WTC11 (cell line): ENCODE measurements at regions not wholly inside any gene's neighbourhood (a gene's known extent, or its start where the extent isn't known, plus 50 kb on each side); places are given as distances from the start of the nearest gene placed in this dataset.

ENCODE experiments used
- ATAC-seq: fragments of 200-7000 bp; cut with Tn5 transposase; 2 replicates; pipeline ENCODE4 v1.10.0; 2021; ENCODE audit warnings: mild to moderate bottlenecking, moderate library complexity
- CTCF ChIA-PET: fragments of 300-600 bp; sonication (Branson Sonifier 250); formaldehyde crosslinking; loops from one replicate; lab custom pipeline; 2021; ENCODE audit warnings: antibody characterized with exemption; lab: Charles Lee
- POLR2A ChIA-PET: fragments of 350-600 bp; sonication (Branson Sonifier 250); formaldehyde crosslinking; loops from one replicate; lab custom pipeline; 2021; ENCODE audit warnings: antibody characterized with exemption; lab: Charles Lee
- DNase-seq: peaks from one replicate; pipeline ENCODE4 v3.0.0; 2021; ENCODE audit warnings: low spot score
- H3K27ac Mint-ChIP-seq: 2 replicates; pipeline ENCODE4 v1.8.0; 2021; ENCODE audit warnings: mixed read lengths
- H3K27me3 Mint-ChIP-seq: 2 replicates; pipeline ENCODE4 v1.8.0; 2021; ENCODE audit warnings: low read depth, mild to moderate bottlenecking, moderate library complexity, mixed read lengths
- H3K36me3 Mint-ChIP-seq: 2 replicates; pipeline ENCODE4 v1.8.0; 2021; ENCODE audit warnings: mixed read lengths
- H3K4me1 Mint-ChIP-seq: 2 replicates; pipeline ENCODE4 v1.8.0; 2022; ENCODE audit warnings: mixed read lengths
- H3K4me3 Mint-ChIP-seq: 2 replicates; pipeline ENCODE4 v1.8.0; 2021; ENCODE audit warnings: mild to moderate bottlenecking, moderate library complexity, mixed read lengths
- H3K9me3 Mint-ChIP-seq: 2 replicates; pipeline ENCODE4 v1.8.0; 2021; ENCODE audit warnings: mixed read lengths
- ATF1 ChIP-seq: sonication (generic); formaldehyde crosslinking; IDR thresholded peaks from 2 replicates; pipeline ENCODE4 v1.8.1; 2023; ENCODE audit warnings: mild to moderate bottlenecking, moderate library complexity, missing genetic modification reagents
- FOXK1 ChIP-seq: sonication (generic); formaldehyde crosslinking; IDR thresholded peaks from 2 replicates; pipeline ENCODE4 v1.8.0; 2022; ENCODE audit warnings: mild to moderate bottlenecking, moderate library complexity, missing genetic modification reagents
- FOXP1 ChIP-seq: sonication (generic); formaldehyde crosslinking; IDR thresholded peaks from 2 replicates; pipeline ENCODE4 v1.8.0; 2022; ENCODE audit warnings: missing genetic modification reagents, mild to moderate bottlenecking, moderate library complexity, borderline replicate concordance
- GTF2I ChIP-seq: fragments of 250-450 bp; sonication (Bioruptor Pico); conservative IDR thresholded peaks from 2 replicates; pipeline ENCODE4 v1.4.0; 2021; ENCODE audit warnings: mild to moderate bottlenecking
- HMGA2 ChIP-seq: fragments of 250-450 bp; sonication (Bioruptor Pico); IDR thresholded peaks from 2 replicates; pipeline ENCODE4 v1.4.0; 2021; ENCODE audit warnings: mild to moderate bottlenecking, moderate library complexity
- KAT7 ChIP-seq: sonication (generic); formaldehyde crosslinking; IDR thresholded peaks from 2 replicates; pipeline ENCODE4 v1.8.1; 2023; ENCODE audit warnings: missing genetic modification reagents, mild to moderate bottlenecking, borderline replicate concordance
- PRRX2 ChIP-seq: fragments of 250-450 bp; sonication (Bioruptor Pico); IDR thresholded peaks from 2 replicates; pipeline ENCODE4 v1.8.0; 2021; ENCODE audit warnings: mild to moderate bottlenecking
- SOX15 ChIP-seq: fragments of 250-450 bp; sonication (Bioruptor Pico); IDR thresholded peaks from 2 replicates; pipeline ENCODE4 v1.9.0; 2021; ENCODE audit warnings: mild to moderate bottlenecking
- ZNF219 ChIP-seq: sonication (generic); formaldehyde crosslinking; IDR thresholded peaks from 2 replicates; pipeline ENCODE4 v1.8.0; 2023; ENCODE audit warnings: missing genetic modification reagents, mild to moderate bottlenecking, borderline replicate concordance
- ZNF416 ChIP-seq: fragments of 250-450 bp; sonication (Bioruptor Pico); IDR thresholded peaks from 2 replicates; pipeline ENCODE4 v1.9.0; 2021; ENCODE audit warnings: mild to moderate bottlenecking, inconsistent platforms
- TF ChIP-seq, protein P1 (sequence below): sonication (generic); formaldehyde crosslinking; IDR thresholded peaks from 2 replicates; pipeline ENCODE4 v1.8.0; 2022; ENCODE audit warnings: mild to moderate bottlenecking, missing genetic modification reagents
- TF ChIP-seq, protein P2 (sequence below): sonication (generic); formaldehyde crosslinking; IDR thresholded peaks from 2 replicates; pipeline ENCODE4 v1.8.0; 2023; ENCODE audit warnings: mild to moderate bottlenecking, missing genetic modification reagents
- TF ChIP-seq, protein P3 (sequence below): fragments of 250-450 bp; sonication (Bioruptor Pico); conservative IDR thresholded peaks from 2 replicates; pipeline ENCODE4 v1.9.0; 2021; ENCODE audit warnings: mild to moderate bottlenecking
- TF ChIP-seq, protein P4 (sequence below): fragments of 250-450 bp; sonication (Bioruptor Pico); IDR thresholded peaks from 2 replicates; pipeline ENCODE4 v2.1.2; 2022; ENCODE audit warnings: mild to moderate bottlenecking, moderate library complexity
- TF ChIP-seq, protein P5 (sequence below): sonication (generic); formaldehyde crosslinking; IDR thresholded peaks from 2 replicates; pipeline ENCODE4 v1.8.0; 2022; ENCODE audit warnings: mild to moderate bottlenecking, missing genetic modification reagents
- TF ChIP-seq, protein P6 (sequence below): fragments of 200-600 bp; IDR thresholded peaks from 2 replicates; pipeline ENCODE4 v1.8.0; 2022; ENCODE audit warnings: antibody characterized with exemption
- TF ChIP-seq, protein P7 (sequence below): sonication (generic); formaldehyde crosslinking; IDR thresholded peaks from 2 replicates; pipeline ENCODE4 v1.8.0; 2023; ENCODE audit warnings: missing genetic modification reagents, mild to moderate bottlenecking, borderline replicate concordance

DNA sequence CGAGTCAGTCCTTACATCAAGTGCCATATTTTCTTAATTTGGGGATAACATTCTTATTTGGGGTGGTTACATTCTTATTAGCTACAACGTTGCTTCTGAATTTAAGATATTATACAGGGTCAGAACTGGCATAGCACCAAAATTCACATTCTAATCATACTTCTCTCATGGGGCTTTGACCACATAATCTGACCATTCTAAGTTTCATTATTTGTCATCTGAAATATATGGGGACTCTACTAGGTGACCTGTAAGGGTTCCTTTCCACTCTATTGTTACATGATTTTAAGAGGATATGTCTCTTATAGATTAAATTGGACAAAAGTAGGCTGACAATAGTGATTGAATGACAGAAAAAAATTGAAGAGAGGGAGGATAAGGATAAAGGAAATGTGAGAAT lies 536.5 kb downstream of the KCTD12 start (continued):
- TF ChIP-seq, protein P1, sequence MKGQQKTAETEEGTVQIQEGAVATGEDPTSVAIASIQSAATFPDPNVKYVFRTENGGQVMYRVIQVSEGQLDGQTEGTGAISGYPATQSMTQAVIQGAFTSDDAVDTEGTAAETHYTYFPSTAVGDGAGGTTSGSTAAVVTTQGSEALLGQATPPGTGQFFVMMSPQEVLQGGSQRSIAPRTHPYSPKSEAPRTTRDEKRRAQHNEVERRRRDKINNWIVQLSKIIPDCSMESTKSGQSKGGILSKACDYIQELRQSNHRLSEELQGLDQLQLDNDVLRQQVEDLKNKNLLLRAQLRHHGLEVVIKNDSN: no peak
- TF ChIP-seq, protein P2, sequence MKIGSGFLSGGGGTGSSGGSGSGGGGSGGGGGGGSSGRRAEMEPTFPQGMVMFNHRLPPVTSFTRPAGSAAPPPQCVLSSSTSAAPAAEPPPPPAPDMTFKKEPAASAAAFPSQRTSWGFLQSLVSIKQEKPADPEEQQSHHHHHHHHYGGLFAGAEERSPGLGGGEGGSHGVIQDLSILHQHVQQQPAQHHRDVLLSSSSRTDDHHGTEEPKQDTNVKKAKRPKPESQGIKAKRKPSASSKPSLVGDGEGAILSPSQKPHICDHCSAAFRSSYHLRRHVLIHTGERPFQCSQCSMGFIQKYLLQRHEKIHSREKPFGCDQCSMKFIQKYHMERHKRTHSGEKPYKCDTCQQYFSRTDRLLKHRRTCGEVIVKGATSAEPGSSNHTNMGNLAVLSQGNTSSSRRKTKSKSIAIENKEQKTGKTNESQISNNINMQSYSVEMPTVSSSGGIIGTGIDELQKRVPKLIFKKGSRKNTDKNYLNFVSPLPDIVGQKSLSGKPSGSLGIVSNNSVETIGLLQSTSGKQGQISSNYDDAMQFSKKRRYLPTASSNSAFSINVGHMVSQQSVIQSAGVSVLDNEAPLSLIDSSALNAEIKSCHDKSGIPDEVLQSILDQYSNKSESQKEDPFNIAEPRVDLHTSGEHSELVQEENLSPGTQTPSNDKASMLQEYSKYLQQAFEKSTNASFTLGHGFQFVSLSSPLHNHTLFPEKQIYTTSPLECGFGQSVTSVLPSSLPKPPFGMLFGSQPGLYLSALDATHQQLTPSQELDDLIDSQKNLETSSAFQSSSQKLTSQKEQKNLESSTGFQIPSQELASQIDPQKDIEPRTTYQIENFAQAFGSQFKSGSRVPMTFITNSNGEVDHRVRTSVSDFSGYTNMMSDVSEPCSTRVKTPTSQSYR (CRISPR knock-in tag): no peak

DNA sequence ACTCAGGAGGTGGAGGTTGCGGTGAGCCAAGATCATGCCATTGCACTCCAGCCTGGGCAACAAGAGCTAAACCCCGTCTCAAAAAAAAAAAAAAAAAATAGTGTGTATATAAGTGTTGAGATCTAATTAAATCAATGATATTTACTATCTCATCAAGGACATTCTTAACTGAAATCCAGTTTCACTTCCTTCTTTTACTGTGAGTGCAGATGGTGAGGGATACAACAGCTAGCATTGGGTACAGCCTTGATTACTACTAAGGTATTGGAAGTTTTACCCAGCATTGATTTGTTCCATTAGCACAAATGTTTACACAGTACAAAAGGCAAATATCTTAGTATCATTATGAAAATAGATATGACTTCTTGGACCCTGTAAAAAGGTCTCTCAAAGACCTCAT lies 546.6 kb downstream of the KCTD12 start:
- TF ChIP-seq, protein P3, sequence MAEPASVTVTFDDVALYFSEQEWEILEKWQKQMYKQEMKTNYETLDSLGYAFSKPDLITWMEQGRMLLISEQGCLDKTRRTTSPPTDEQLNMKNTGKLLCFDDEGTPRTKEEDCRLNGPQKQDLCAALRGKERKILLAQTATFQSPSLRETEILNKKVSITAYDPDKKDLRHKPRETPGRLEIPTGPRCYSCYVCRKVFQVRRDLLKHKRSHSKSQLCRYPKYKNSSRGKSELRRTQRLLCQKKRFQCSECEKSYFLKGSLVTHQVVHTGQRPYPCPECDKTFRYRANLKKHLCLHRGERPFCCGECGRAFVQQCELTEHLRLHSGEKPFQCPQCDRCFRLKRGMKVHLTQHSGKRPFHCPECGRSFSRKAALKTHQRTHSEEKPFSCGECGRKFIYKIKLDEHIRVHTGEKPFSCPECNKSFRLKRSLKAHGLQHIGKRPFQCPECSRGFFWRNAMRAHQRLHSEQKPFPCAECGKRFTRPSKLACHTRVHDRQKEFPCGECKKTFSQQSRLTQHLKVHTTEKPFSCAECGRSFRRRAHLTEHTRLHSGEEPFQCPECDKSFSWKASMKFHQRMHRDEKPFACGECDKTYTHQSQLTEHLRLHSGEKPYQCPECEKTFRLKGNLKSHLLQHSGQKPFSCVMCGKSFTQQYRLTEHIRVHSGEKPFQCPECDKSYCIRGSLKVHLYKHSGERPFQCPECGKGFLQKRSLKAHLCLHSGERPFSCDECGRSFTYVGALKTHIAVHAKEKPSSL (CRISPR knock-in tag): no peak
- TF ChIP-seq HMGA2 (CRISPR knock-in tag): no peak
- no peak for TF ChIP-seq FOXP1 (CRISPR knock-in tag)
- TF ChIP-seq ZNF219 (CRISPR knock-in tag): no peak
- TF ChIP-seq, protein P1: no peak
- TF ChIP-seq ATF1 (CRISPR knock-in tag): no peak
- TF ChIP-seq, protein P4, sequence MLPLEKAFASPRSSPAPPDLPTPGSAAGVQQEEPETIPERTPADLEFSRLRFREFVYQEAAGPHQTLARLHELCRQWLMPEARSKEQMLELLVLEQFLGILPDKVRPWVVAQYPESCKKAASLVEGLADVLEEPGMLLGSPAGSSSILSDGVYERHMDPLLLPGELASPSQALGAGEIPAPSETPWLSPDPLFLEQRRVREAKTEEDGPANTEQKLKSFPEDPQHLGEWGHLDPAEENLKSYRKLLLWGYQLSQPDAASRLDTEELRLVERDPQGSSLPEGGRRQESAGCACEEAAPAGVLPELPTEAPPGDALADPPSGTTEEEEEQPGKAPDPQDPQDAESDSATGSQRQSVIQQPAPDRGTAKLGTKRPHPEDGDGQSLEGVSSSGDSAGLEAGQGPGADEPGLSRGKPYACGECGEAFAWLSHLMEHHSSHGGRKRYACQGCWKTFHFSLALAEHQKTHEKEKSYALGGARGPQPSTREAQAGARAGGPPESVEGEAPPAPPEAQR (CRISPR knock-in tag): no peak
- no peak for TF ChIP-seq SOX15 (CRISPR knock-in tag)
- no peak for TF ChIP-seq ZNF416 (CRISPR knock-in tag)
- TF ChIP-seq, protein P5, sequence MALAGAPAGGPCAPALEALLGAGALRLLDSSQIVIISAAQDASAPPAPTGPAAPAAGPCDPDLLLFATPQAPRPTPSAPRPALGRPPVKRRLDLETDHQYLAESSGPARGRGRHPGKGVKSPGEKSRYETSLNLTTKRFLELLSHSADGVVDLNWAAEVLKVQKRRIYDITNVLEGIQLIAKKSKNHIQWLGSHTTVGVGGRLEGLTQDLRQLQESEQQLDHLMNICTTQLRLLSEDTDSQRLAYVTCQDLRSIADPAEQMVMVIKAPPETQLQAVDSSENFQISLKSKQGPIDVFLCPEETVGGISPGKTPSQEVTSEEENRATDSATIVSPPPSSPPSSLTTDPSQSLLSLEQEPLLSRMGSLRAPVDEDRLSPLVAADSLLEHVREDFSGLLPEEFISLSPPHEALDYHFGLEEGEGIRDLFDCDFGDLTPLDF (CRISPR knock-in tag): no peak
- peaks cover 78% of the 10 kb centered on the region for H3K27me3 Mint-ChIP-seq
- DNase-seq: no peak

DNA sequence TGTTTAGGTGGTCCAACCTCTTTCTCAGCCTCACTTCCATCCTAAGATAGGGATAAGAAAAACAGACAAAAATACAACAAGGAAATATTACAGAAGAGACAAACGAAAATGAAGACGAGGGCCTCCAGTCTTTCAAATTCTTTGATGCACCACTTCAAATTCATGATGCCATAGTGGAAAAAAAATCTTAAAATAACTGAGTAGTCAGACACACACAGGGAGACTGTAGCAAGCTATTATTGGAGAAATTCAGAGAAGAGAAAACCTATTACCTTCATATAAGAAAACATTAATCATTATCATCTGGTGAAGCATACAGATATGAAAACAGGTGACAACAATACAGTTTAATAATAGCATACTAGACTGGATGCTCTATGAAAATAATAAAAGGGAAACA lies 548.2 kb downstream of the KCTD12 start:
- peaks cover 79% of the 10 kb centered on the region for H3K27me3 Mint-ChIP-seq
- H3K4me3 Mint-ChIP-seq: no peak overlapping the region
- peaks cover 5% of the 10 kb centered on the region for H3K36me3 Mint-ChIP-seq
- ATAC-seq (no peak), DNase-seq (no peak)
- ChIA-PET POLR2A (no interaction called here), CTCF (no interaction called here)
- no peaks in the 10 kb centered on the region for H3K4me1 Mint-ChIP-seq
- H3K9me3 Mint-ChIP-seq: peaks cover 6% of the 10 kb centered on the region
- H3K27ac Mint-ChIP-seq: no peak overlapping the region
- TF ChIP-seq, protein P6, sequence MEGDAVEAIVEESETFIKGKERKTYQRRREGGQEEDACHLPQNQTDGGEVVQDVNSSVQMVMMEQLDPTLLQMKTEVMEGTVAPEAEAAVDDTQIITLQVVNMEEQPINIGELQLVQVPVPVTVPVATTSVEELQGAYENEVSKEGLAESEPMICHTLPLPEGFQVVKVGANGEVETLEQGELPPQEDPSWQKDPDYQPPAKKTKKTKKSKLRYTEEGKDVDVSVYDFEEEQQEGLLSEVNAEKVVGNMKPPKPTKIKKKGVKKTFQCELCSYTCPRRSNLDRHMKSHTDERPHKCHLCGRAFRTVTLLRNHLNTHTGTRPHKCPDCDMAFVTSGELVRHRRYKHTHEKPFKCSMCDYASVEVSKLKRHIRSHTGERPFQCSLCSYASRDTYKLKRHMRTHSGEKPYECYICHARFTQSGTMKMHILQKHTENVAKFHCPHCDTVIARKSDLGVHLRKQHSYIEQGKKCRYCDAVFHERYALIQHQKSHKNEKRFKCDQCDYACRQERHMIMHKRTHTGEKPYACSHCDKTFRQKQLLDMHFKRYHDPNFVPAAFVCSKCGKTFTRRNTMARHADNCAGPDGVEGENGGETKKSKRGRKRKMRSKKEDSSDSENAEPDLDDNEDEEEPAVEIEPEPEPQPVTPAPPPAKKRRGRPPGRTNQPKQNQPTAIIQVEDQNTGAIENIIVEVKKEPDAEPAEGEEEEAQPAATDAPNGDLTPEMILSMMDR: no peak
- TF ChIP-seq GTF2I (CRISPR knock-in tag) (no peak), PRRX2 (no peak), KAT7 (CRISPR knock-in tag) (no peak), FOXK1 (CRISPR knock-in tag) (no peak), ZNF416 (CRISPR knock-in tag) (no peak)
- TF ChIP-seq, protein P7, sequence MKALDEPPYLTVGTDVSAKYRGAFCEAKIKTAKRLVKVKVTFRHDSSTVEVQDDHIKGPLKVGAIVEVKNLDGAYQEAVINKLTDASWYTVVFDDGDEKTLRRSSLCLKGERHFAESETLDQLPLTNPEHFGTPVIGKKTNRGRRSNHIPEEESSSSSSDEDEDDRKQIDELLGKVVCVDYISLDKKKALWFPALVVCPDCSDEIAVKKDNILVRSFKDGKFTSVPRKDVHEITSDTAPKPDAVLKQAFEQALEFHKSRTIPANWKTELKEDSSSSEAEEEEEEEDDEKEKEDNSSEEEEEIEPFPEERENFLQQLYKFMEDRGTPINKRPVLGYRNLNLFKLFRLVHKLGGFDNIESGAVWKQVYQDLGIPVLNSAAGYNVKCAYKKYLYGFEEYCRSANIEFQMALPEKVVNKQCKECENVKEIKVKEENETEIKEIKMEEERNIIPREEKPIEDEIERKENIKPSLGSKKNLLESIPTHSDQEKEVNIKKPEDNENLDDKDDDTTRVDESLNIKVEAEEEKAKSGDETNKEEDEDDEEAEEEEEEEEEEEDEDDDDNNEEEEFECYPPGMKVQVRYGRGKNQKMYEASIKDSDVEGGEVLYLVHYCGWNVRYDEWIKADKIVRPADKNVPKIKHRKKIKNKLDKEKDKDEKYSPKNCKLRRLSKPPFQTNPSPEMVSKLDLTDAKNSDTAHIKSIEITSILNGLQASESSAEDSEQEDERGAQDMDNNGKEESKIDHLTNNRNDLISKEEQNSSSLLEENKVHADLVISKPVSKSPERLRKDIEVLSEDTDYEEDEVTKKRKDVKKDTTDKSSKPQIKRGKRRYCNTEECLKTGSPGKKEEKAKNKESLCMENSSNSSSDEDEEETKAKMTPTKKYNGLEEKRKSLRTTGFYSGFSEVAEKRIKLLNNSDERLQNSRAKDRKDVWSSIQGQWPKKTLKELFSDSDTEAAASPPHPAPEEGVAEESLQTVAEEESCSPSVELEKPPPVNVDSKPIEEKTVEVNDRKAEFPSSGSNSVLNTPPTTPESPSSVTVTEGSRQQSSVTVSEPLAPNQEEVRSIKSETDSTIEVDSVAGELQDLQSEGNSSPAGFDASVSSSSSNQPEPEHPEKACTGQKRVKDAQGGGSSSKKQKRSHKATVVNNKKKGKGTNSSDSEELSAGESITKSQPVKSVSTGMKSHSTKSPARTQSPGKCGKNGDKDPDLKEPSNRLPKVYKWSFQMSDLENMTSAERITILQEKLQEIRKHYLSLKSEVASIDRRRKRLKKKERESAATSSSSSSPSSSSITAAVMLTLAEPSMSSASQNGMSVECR (CRISPR knock-in tag): no peak
- TF ChIP-seq, protein P1: no peak

More for the DNA sequence above, 546.6 kb downstream of the KCTD12 start:
- Mint-ChIP-seq H3K9me3 (peaks cover 17% of the 10 kb centered on the region), H3K27ac (no peak overlapping the region), H3K4me3 (no peak overlapping the region), H3K4me1 (no peaks in the 10 kb centered on the region), H3K36me3 (peaks cover 10% of the 10 kb centered on the region)
- POLR2A ChIA-PET: no interaction called here
- no peak for ATAC-seq
- CTCF ChIA-PET: no interaction called here
